ENCODE measurements at regions not wholly inside any gene's neighbourhood (a gene's known extent, or its start where the extent isn't known, plus 50 kb on each side); places are given as distances from the start of the nearest gene placed in this dataset.

- DNase-seq: no peak
- Histone ChIP-seq H3K27me3 (no peaks in the 10 kb centered on the region), H3K9me3 (peaks cover 0 to 5% (median 0%) of the 10 kb centered on the region in 4 donors), H3K4me1 (no peaks in the 10 kb centered on the region), H3K36me3 (no peaks in the 10 kb centered on the region), H3K4me3 (no peak overlapping the region), H3K27ac (no peak overlapping the region)
- WGBS, 5 donors: 58 to 69% (median 63%) methylated on average over 4 of the region's 4 CpGs
- intact Hi-C loops (cut with DNase I; ENCODE audit: low total_unique reads): no loop called here
- TF ChIP-seq POLR2A (IDR thresholded peaks at IDR 0.05): no peak
- TF ChIP-seq POLR2AphosphoS5 (IDR thresholded peaks at IDR 0.05): no peak
- TF ChIP-seq CTCF (IDR thresholded peaks at IDR 0.05): no peak
- no peak for TF ChIP-seq EP300 (IDR thresholded peaks at IDR 0.05)
Measured at GRCh38 chr15:26323566-26323965, 449.3 kb downstream of the GABRB3 start.

- TF ChIP-seq CTCF (IDR thresholded peaks at IDR 0.05) (no peak), POLR2AphosphoS5 (IDR thresholded peaks at IDR 0.05) (no peak), EP300 (IDR thresholded peaks at IDR 0.05) (no peak), POLR2A (IDR thresholded peaks at IDR 0.05) (no peak)
- 75 to 88% (median 80%) methylated on average over 1 of the region's 1 CpG for WGBS, 5 donors
- no peak overlapping the region for H3K27ac ChIP-seq
- intact Hi-C loops (cut with DNase I; ENCODE audit: low total_unique reads): no loop called here
- no peaks in the 10 kb centered on the region for H3K36me3 ChIP-seq
- no peaks in the 10 kb centered on the region for H3K27me3 ChIP-seq
- peaks cover 0 to 5% (median 0%) of the 10 kb centered on the region in 4 donors for H3K9me3 ChIP-seq
- no peak for DNase-seq
- H3K4me3 ChIP-seq: no peak overlapping the region
- no peaks in the 10 kb centered on the region for H3K4me1 ChIP-seq
Measured at GRCh38 chr15:26318689-26319088, 454.2 kb downstream of the GABRB3 start.

- 68 to 83% (median 76%) methylated on average over 4 of the region's 4 CpGs for WGBS, 5 donors
- H3K4me1 ChIP-seq: no peaks in the 10 kb centered on the region
- H3K36me3 ChIP-seq: no peaks in the 10 kb centered on the region
- peaks cover 0 to 6% (median 0%) of the 10 kb centered on the region in 4 donors for H3K9me3 ChIP-seq
- H3K27me3 ChIP-seq: no peaks in the 10 kb centered on the region
- intact Hi-C loops (cut with DNase I; ENCODE audit: low total_unique reads): no loop called here
- H3K27ac ChIP-seq: no peak overlapping the region
- no peak for DNase-seq
- H3K4me3 ChIP-seq: no peak overlapping the region
- TF ChIP-seq EP300 (IDR thresholded peaks at IDR 0.05) (no peak), POLR2A (IDR thresholded peaks at IDR 0.05) (no peak), CTCF (IDR thresholded peaks at IDR 0.05) (no peak), POLR2AphosphoS5 (IDR thresholded peaks at IDR 0.05) (no peak)
Measured at GRCh38 chr15:26314577-26314976, 451.4 kb upstream of the ATP10A start.

DNA sequence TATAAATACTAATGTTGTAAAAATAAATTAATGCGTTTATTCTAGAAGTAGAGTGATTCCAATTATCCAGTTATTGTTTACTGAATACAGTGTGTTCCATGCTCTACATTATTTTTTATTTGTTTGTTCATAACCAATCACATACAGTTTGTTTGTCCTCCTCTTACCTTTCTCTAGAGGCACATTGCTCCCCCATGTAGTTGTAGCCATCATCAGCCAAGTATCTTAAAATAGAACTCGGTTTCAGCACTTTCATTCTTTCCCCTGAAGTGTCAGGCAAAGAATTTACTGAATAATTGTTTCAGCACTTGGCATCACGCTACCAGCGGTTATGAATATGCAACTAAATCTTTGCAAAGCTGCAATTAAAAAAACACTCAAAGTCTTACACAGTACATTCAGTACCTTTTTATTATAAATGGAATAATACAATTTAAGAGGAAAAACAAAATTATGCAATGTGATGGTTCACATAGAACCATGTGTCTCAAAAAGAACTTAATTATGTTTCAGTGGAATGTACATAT lies 448.6 kb upstream of the ATP10A start:
- H3K4me1 ChIP-seq: no peaks in the 10 kb centered on the region
- no peaks in the 10 kb centered on the region for H3K36me3 ChIP-seq
- no peak for DNase-seq
- no peak for TF ChIP-seq EP300 (IDR thresholded peaks at IDR 0.05)
- TF ChIP-seq POLR2A (IDR thresholded peaks at IDR 0.05): no peak
- no peak for TF ChIP-seq POLR2AphosphoS5 (IDR thresholded peaks at IDR 0.05)
- TF ChIP-seq CTCF (IDR thresholded peaks at IDR 0.05): no peak
- H3K27ac ChIP-seq: no peak overlapping the region
- peaks cover 0 to 8% (median 3%) of the 10 kb centered on the region in 4 donors for H3K9me3 ChIP-seq
- H3K4me3 ChIP-seq: no peak overlapping the region
- no peaks in the 10 kb centered on the region for H3K27me3 ChIP-seq
- intact Hi-C loops (cut with DNase I; ENCODE audit: low total_unique reads): no loop called here
- 73 to 84% (median 78%) methylated on average over 4 of the region's 4 CpGs for WGBS, 5 donors
